HT-29 (cell line): ENCODE measurements at regions not wholly inside any gene's neighbourhood (a gene's known extent, or its start where the extent isn't known, plus 50 kb on each side); places are given as distances from the start of the nearest gene placed in this dataset.
"Not testable (repeated sequence)": the region's sequence is repeated elsewhere in the genome, so short reads cannot be mapped to it uniquely, and the experiment has no call there.

Experiments used
- DNase-seq: peaks from one replicate; pipeline ENCODE4 v3.0.0-alpha.2; 2015; ENCODE audit warnings: low spot score

DNA sequence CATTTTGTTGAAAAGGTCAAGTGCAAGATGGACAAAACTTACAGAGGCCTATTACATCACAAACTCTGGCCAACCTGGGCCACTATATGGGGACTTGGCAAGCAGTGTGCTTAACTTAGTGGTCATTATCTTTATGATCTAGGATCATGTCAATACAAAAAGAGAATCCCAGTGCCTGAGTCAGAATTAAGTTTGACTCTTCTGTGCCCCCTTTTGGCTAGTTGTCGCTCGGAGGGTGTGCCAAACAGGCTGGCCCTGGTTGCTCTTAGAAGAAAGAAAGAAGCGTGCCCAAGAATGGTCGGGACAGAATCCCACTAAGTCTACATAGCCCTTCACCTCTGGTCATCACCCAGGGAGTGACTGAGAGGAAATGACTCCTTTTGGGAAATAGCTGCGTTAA, 100.1 kb downstream of the EIF4E start:
- peak; percentile 40 for DNase-seq

DNA sequence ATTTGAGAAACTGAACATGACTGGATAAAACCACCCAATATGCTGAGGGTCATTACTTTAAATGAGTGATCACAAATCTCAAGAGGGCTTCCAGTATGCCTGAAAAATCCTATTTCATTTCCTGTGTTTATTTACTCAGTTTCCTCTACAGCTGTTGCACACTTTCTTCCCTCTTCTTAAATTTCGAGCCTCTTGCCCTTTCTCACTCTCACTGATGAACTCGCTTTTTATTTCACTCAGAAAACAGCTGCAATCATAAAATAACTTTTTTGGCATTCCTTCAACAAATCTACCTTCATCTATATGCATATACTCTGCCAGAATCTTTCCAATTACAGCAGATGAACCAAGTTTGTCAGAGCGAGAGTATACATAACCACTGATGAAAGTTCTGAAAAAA, 101.3 kb downstream of the EIF4E start:
- no peak for DNase-seq

DNA sequence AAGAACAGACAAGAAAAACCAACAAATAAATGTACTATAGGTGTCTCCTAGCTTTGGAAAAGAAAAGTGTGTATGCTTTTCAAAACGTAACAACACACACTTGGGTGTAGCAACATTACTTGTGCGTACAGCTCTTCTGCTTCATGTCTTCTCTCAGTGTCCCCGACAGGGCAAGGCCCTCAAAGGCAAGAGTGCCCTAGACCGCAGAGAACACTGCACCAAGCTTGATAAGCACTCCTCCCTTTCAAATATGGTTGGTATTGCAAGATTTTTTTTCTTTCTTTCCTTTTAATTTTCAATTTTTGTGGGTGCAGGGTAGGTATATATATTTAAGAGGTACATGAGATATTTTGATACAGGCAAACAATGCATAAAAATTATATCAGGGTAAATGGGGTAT, 106.8 kb downstream of the EIF4E start:
- DNase-seq = no peak

GRCh38 chr4:98818116-98818515, 110.8 kb downstream of the EIF4E start:
- not testable (repeated sequence) for DNase-seq

DNA sequence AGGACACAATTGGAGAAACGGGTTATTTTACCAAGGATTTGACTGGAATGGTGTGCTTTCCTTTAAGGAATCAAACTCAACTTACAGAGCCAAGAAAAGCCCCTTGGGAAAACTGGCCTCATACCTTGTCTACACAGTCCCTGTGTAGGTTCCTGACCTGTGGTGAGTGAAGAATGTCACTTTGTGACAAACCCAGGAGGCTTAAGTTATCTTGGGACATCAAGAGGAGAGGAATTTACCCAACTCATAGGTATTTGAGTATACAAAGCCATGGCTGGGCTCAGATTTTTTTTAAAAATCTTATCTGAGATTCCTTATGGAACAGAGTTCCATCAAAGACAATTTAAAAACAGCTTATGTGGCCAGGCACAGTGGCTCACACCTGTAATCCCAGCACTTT, 112.1 kb downstream of the EIF4E start:
- no peak for DNase-seq

DNA sequence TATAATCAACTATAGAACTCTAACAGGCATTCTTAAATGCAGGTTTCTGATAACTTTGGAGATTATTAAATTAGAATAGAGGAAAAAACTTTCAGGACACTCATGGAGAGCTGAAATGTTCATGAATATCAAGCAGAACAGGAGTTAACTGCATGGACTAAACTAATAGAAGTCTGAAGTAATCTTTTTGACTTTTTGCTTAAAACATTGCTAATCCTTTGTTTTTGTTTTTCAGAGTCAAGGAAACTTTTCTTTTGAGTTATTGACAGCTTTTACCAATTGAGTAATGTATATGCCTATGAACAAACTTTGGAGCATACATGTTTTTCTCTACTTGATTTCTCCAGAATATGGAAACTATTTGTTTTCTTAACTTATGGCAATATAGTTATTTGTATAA, 112.5 kb downstream of the EIF4E start:
- DNase-seq = no peak

DNA sequence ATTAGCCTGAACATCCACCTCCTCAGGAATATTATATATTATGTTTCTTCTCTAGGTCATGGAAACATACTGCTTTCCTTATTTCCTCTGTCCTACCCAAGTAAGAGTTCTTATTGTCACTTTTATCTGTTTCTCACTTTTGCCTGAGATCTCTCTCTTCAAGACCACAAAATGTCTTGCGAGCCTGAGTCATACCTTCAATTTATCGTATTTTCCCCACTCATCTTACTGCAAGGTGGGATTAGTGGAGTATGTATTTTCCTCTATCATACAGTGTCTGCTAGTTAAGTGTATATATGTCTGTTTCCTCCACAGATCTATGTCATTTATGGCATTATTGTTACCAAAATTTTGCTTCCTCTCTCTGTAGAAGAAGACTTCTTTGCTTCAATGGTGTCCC, 124.5 kb downstream of the EIF4E start:
- DNase-seq = no peak

DNA sequence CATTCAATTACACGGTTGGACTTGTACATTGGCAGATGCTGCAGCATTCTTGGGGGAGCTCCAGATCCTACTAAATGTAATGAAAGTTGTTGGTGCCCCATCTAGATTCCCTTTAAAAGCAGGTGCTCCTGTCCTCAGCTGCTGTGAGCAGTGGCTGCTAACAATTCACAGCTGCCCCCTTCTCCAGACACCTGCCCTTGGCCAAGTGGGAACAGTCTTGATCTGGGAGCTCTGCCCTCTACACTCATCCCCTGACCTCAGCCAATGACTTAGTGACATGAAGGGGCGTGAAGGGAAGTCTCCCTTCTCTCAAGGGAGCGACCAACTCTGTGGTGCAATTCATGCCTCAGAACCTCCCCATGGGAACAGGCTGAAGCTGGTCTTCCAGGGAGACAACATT, 125.7 kb downstream of the EIF4E start:
- no peak for DNase-seq

DNA sequence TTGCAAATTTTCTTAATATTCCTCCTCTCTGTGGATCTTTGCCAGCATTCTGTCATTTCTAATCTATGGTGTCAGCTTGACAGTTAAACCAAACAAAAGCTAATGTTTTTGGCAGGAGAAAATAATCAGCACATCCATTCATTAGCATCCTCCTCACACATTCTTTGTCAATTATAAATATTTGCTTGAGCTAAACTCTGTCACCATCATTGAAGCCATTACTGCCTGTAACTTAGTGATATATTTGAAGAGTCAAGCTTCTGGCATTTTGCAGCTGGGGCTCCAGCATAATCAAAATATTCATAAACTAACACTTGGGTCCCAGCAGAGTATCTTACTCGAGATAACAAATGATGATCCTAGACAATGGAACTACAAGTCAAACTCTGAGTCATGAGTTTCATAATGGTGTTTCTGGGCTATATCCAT, 126.1 kb downstream of the EIF4E start:
- DNase-seq = no peak

DNA sequence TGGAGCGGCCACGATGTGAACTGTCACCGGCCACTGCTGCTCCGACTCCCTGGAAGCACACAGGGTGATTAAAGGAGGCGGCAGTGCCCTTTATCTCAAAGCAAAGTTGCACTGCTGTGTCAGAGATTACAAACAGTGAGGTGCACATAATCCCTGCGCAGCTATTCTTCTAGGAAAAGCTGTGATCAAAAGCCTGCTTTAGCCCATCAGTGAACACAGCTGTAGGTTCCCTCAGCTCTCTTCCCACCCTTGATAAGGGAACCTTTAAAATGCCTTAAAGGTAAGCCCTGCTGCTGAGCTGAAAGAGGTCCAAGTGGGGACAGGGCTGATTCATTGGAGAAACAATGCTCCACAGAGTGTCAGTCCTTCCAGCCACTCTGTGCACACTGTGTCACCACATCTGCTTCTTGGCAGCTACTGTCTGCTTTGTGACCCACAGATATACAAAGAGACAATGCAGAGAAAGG, 127.6 kb downstream of the EIF4E start:
- DNase-seq = no peak

GRCh38 chr4:98796991-98797390, 131.9 kb downstream of the EIF4E start:
- no peak for DNase-seq

GRCh38 chr4:98794565-98795205, 134.2 kb downstream of the EIF4E start:
- no peak for DNase-seq

- no peak for DNase-seq
Observed at GRCh38 chr4:98793658-98794057, 135.2 kb upstream of the TSPAN5 start.

- DNase-seq = peak; percentile 34
Observed at GRCh38 chr4:98786866-98787265, 128.5 kb upstream of the TSPAN5 start.

GRCh38 chr4:98784947-98785706, 126.7 kb upstream of the TSPAN5 start:
- DNase-seq = no peak

DNA sequence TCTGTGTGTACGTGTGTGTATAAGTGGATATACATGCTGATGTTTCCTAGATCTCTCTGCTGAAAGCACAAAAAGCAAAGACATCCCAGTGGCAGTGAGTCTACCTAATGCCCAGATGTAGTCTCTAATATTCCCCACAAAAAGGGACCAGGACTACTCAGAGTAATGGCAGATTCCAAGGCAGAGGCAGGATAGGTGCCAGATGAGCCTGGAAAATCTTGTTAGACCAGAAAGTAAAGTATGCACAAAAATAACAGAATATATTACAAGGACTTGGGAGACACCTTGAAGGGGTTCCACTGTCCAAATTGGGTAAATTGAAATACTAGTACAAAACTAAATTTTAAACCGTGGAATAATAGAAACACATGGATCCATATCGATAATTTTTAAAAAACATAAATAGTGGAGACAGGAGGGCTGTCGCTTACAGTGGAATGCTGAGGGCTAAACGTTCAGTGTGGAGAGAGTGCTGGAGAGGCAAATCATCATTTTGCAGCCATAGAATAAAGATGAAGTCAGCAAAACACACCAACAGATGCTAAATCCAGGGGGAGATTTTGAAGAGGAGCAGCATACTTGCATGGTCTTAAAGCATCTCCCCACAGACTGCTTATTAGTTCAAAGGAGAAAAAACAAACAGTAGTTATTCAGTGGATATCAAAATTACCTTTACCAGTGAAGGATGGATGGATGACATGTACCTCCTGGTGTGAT, 123.4 kb upstream of the TSPAN5 start:
- DNase-seq = no peak

- DNase-seq = no peak
Observed at GRCh38 chr4:98780926-98781325, 122.5 kb upstream of the TSPAN5 start.

DNA sequence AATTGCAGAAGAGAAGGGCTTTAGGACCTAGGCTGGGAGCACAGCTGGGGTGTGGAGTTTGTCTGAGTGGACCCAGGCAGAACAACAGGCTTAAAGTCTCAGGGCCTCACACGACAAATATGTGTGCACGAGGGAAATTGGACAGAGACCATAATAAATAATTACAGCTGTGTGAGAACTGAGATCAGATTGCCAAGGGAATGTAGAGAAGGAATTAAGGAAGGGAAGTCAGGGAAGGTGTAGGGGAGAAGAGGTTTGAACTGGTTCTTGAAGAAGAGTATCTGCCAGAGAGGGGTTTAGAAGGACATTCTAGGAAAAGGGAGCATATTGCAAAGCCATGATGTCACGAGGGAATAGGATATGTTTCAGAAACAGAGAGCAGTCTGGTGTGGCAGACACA, 120.7 kb upstream of the TSPAN5 start:
- DNase-seq = no peak

DNA sequence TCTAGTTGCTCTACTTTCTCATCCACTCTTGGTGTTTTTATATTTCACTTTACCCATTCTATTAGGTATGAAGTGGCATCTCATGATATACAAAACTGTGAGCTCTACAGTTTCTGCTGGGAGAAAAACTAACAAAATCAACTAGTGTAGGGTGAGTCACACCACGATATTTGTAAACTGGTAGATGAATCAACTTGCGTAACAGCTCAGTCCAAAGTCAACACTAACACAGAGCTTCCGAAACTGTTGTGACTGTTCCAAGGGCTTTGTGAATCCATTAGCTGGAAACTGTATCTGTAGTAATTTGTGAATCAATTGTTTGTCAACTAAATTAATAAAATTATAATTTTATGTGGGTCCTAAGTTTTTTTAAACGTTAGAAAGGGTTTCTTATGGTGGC, 119.8 kb upstream of the TSPAN5 start:
- peak; percentile 63 for DNase-seq

DNA sequence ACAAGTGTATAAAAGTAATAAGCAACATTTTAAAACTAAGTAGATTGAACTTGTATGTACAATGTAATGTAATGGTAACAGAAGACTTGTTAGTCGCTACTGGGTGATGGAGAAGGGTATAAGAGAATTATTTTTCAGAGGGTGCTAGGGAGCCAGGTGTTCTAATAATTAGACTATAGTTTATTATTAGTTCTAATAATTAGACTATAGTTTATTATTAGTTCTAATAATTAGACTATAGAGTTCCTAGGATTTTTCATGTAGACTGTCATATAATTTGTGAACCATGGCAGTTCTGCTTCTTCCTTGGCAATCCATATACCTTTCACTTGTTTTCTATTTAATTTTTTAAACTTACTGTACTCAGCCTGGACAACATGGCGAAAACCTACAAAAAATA, 117.3 kb upstream of the TSPAN5 start:
- no peak for DNase-seq

DNA sequence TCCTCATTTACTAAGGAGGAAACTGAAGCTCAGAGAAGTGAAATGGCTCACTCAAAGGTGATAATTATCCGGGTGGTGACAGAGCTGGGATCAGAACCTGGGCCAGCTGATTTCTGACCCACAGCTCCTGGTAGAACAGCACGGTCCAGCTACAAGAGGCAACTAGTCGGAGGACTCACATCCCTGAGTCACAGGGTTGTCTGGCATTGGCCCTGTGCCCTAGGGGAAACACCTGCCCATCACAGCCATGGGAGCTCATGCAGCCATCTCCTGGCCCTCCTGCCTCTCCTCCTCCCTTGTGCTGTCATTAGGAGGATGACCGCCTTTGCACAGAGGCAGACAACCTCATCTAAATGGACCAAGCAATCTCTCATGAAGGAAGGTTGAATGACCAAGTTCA, 115.2 kb upstream of the TSPAN5 start:
- DNase-seq = no peak

DNA sequence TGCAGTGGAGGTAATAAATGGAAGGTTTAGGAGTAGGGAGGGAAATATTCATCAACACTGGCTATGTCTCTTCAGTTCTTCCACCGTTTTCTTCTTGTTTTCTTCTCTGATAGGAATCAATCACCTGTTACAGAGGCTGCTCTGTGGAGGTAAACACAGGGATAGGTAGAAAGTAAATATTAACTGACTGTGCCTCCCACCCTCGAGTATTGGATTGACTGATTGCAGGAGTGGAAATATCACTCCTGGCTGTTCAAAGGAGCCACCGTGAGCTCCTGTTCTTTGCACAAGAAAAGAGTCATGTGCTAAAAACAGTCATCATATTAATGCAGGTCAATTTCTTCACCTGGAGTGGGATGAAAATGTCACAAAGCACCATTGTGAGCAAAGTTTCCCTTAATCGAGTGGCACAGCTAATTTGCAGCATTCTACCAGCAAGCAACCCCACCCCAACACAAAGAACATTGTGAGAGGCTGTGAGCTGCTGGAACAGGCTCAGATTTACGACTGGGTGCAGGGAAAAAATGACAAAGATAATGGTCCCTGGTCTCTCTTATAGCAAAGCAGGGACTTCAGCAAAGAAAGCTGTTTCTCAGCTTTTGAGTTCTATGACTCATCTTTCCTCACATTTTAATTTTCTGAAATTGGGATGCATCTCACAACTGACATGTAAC, 113.7 kb upstream of the TSPAN5 start:
- DNase-seq = no peak
